ENCODE measurements at regions not wholly inside any gene's neighbourhood (a gene's known extent, or its start where the extent isn't known, plus 50 kb on each side); places are given as distances from the start of the nearest gene placed in this dataset.
A peak's percentile ranks its signal among the peaks of the same experiment; 100 is the strongest.

- no peaks in the 10 kb centered on the region for H3K9me3 ChIP-seq (ENCODE audit: control insufficient read depth, insufficient read depth, low read depth, low read length)
- no peak for TF ChIP-seq ZNF747 (tag by site-specific recombination; IDR thresholded peaks at IDR 0.05)
- no peak for TF ChIP-seq CTCF (tag by site-specific recombination; IDR thresholded peaks at IDR 0.05)
- no peak for TF ChIP-seq KLF1 (tag by site-specific recombination; IDR thresholded peaks at IDR 0.05)
- no peak for TF ChIP-seq ZNF121 (tag by site-specific recombination; IDR thresholded peaks at IDR 0.05)
- TF ChIP-seq ZNF239 (tag by site-specific recombination; IDR thresholded peaks at IDR 0.05): no peak
- TF ChIP-seq ZSCAN16 (tag by site-specific recombination; IDR thresholded peaks at IDR 0.05): no peak
- no peak for TF ChIP-seq ZNF488 (tag by site-specific recombination; IDR thresholded peaks at IDR 0.05)
- no peak for TF ChIP-seq RBAK (tag by site-specific recombination; IDR thresholded peaks at IDR 0.05)
- no peak for TF ChIP-seq TCF7L2 (IDR thresholded peaks at IDR 0.05; ENCODE audit: borderline replicate concordance, low read depth, low read length)
- TF ChIP-seq ZNF518A (tag by site-specific recombination; conservative IDR thresholded peaks at IDR 0.05; ENCODE audit: low read depth): no peak
- no peaks in the 10 kb centered on the region for H3K36me3 ChIP-seq (ENCODE audit: control insufficient read depth in 2 of 2, insufficient read depth in 1 of 2, low read length in 2 of 2)
- no peak overlapping the region for H3K27ac ChIP-seq (ENCODE audit: extremely low read depth, low read depth, low read length)
- H3K4me1 ChIP-seq (ENCODE audit: control insufficient read depth, insufficient read depth, low read length): no peaks in the 10 kb centered on the region; the same call in 1 of the 2 replicates
- POLR2A ChIA-PET: no interaction called here
- H3K4me3 ChIP-seq (ENCODE audit: low read depth, low read length): no peak overlapping the region
- CTCF ChIA-PET: interaction anchor here (0.9 kb wide), 1 partner anchor 20 kb away, joined by 3 read pairs; no protein-coding TSS in a partner anchor
Measured at GRCh38 chr6:7484666-7485065, 56.8 kb upstream of the DSP start.

- ChIA-PET CTCF (interaction anchor here (0.7 kb wide), 1 partner anchor 170 kb away, joined by 3 read pairs; no protein-coding TSS in a partner anchor), POLR2A (interaction anchor here (0.7 kb wide), 1 partner anchor 54 kb away, joined by 3 read pairs; the partner anchor contains the start of gene DSP)
- Histone ChIP-seq H3K9me3 (ENCODE audit: control insufficient read depth, insufficient read depth, low read depth, low read length) (no peaks in the 10 kb centered on the region), H3K4me1 (ENCODE audit: control insufficient read depth, insufficient read depth, low read length) (no peaks in the 10 kb centered on the region), H3K36me3 (ENCODE audit: control insufficient read depth in 2 of 2, insufficient read depth in 1 of 2, low read length in 2 of 2) (no peaks in the 10 kb centered on the region), H3K27ac (ENCODE audit: extremely low read depth, low read depth, low read length) (no peak overlapping the region), H3K4me3 (ENCODE audit: low read depth, low read length) (no peak overlapping the region)
- TF ChIP-seq ZNF513 (tag by site-specific recombination; IDR thresholded peaks at IDR 0.05): 0 out of 2 replicates have a peak, but pooled peaks have one; percentile 14
- TF ChIP-seq SP3 (tag by site-specific recombination; IDR thresholded peaks at IDR 0.05): no peak
Measured at GRCh38 chr6:7486951-7487350, 54.5 kb upstream of the DSP start.

GRCh38 chr6:7488494-7488893 is 53.0 kb upstream of the DSP start:
- no peaks in the 10 kb centered on the region for H3K9me3 ChIP-seq (ENCODE audit: control insufficient read depth, insufficient read depth, low read depth, low read length)
- ChIA-PET CTCF (interaction anchor here (1.2 kb wide), 1 partner anchor 9 kb away, joined by 3 read pairs; no protein-coding TSS in a partner anchor), POLR2A (no interaction called here)
- H3K4me3 ChIP-seq (ENCODE audit: low read depth, low read length): no peak overlapping the region
- TF ChIP-seq ZNF639 (tag by site-specific recombination; IDR thresholded peaks at IDR 0.05) (no peak), ZNF571 (tag by site-specific recombination; IDR thresholded peaks at IDR 0.05) (no peak), ZNF792 (tag by site-specific recombination; IDR thresholded peaks at IDR 0.05) (no peak), ZNF555 (tag by site-specific recombination; conservative IDR thresholded peaks at IDR 0.05) (no peak), ZNF768 (tag by site-specific recombination; IDR thresholded peaks at IDR 0.05) (no peak), ZNF704 (tag by site-specific recombination; IDR thresholded peaks at IDR 0.05) (no peak), SP3 (tag by site-specific recombination; IDR thresholded peaks at IDR 0.05) (no peak), IKZF3 (tag by site-specific recombination; IDR thresholded peaks at IDR 0.05) (no peak), ZNF549 (tag by site-specific recombination; IDR thresholded peaks at IDR 0.05) (no peak)
- no peaks in the 10 kb centered on the region for H3K4me1 ChIP-seq (ENCODE audit: control insufficient read depth, insufficient read depth, low read length)
- H3K36me3 ChIP-seq (ENCODE audit: control insufficient read depth in 2 of 2, insufficient read depth in 1 of 2, low read length in 2 of 2): no peaks in the 10 kb centered on the region
- no peak overlapping the region for H3K27ac ChIP-seq (ENCODE audit: extremely low read depth, low read depth, low read length)

Data from HEK293 (cell line).